GM18870 (cell line): ENCODE measurements at regions not wholly inside any gene's neighbourhood (a gene's known extent, or its start where the extent isn't known, plus 50 kb on each side); places are given as distances from the start of the nearest gene placed in this dataset.

Source experiments
- ATAC-seq: cut with Tn5 transposase; IDR thresholded peaks from one replicate; pipeline ENCODE4 v1.9.1; 2021; ENCODE audit warnings: moderate library complexity; ENCODE audit not compliant: unreplicated experiment

DNA sequence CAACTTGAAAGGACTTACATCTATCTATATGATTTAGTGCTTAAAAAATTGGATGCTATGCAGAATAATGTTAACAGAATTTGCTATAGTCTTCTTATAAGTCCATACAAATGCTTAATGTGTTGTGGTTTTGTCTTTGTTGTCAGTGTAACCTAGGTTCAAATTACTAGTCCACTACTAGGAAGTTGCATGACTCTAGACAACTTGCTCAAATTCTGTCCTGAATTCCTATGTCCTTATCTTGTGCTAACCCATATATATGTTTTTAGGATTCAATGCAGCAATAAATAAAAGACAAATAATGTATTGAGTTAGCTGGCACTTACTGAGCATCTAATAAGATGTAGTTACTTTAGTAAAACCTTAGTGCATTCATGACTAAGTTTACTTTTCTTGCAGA lies 276.5 kb upstream of the KCNMB2 start:
- no peak for ATAC-seq

DNA sequence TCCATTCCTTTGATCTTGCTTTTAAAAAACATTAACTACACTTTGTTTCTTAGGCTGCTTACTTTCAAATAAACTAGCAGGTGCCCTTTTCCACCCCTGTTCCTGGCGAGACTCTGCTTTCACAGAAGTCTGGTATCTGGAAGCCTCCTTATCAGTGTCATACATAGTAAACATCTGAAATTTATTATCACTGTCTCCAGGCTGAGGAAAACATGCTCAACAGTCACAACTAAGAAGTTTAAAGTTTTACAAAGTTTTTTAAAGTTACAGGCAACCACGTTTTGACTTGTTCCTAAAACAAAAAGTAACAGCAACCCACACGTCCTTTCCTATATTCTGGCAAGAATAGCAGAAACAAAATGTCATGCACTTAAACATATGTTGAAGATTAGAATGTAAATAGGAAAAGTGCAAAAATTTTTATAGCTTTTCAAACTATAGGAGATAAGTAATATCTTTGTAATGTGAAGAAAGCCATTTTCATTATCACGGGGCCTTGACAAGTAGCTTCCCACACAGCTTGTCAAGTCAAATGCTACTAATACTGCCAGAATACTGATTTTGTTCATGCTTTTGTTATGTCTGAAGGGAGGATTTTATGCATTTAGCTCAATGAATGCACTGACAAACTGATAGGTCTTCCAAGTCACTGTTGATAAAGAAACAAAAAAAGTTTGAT lies 275.2 kb upstream of the KCNMB2 start:
- no peak for ATAC-seq

DNA sequence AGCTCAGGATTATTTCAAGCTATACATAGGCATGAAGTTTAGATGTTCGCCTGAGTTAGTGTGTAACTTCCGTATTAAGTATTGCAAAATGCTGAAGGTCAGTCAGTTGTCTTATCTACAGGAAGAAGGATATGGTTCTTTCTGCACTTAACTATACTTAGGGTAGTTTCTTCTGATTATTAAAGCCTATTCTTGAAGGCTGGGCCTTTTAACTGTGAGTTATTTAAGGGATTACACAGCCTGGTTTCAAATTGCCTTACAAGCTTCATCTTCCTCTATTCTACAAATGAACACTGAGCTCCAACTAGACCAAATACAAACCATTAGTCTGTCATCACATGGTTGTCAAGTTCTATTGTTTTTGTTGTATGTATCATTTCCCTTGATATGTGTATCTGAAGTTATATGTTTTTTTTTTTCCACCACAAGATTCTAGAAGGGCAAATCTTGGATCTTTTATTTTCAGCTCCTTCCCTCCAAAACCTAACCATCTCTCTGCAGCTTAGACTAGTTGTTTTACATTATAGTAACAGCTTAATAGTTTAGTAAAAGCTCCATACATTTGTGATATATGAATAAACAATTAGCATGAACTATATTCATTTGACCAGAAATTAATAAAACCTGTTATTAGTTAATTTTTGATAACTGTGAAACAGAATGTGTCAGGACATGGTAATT lies 272.9 kb upstream of the KCNMB2 start:
- no peak for ATAC-seq

DNA sequence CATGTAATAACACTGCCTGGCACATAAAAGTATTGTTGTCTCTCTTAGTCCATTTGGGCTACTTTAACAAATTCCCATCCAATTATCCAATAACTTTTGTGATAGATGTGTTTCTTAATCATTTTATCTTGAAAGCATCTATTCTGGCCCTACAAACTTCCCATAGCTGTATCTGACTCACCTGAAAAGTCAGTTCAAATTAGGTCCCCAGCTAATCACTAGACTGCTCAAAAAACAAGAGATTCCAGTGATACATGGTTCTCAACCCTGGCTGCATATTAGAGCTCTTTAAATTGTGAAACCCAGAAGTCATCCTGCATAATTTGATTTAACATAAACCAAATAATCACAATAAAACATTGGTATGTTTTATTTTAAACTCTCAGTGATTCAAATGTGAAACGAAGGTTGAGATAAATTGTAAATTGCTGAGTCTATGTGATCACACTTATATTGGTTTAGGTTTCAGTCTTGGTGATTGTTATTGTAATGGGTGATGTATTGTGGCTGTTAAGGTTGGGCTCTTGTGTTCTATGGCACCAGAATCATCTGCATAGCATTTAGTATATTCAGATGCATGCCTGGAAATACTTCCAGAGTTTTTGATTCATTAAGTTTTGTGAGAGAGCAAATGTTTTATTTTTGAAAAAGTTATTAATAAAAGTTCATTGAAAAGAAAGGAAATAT lies 268.9 kb upstream of the KCNMB2 start:
- ATAC-seq, result no peak

DNA sequence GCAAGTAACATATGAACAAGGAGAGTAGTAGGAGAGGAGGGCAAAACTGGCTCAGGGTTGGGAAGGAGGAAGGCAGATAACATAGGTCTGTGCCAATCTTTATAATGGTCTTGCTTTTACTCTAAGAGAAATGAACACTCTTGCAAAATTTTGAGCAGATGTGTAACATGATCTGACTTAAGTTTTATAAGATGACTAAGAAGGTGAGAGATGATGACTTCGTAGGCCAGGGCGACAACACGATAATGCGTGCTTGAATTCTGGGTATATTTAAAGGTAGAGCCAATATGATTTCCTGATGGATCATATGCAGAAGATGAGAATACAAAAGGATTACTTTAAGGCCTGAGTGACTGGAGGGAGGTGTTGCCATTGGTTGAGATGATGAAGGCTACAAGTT lies 265.4 kb upstream of the KCNMB2 start:
- no peak for ATAC-seq

DNA sequence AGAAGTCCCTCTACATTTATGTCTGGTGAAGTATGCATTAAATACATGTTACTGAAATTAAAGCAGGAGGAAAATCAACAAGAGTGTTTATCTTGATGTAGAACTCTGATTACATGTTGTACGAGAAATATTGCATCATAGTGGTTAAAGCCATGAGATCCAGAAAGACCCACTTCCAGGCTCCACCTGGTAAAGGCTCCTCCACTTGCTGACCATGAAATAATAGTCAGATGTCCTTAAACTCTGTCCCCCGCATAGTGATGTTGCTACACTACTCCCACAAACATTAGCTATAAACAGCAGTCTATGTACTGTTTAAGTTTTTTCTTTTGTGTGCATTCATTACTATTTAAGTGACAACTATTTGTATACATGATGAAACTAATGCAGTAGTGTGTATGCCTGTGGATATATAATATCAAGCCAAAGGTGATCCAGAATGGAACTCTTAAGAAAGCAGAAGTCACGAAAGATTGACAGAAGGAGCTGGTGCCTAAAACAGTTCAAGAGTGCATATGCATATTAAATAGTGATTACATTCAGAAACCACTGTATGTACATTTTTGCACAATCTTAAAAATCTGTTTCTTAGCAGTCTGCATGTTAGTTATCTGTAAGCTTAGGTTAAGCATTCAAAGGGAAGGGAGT lies 264.4 kb upstream of the KCNMB2 start:
- no peak for ATAC-seq

DNA sequence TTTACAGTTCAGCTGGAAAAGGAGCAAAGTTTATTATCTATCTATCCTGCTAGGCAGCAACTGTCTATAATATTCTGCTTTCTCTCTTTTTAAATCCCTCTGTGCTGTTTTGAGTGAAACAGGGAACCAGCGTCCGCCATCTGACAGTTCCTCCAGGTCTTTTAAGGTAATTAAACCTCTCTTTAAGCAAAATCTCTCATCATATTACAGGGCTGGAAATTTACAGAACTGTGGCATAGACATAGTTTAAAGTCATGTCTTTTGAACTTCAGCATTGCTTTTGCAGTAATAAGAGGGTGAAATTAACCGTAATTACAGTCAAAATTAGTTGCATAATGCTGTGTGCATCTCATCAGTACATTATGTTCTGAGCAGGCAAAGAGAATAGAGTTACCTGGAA lies 263.4 kb upstream of the KCNMB2 start:
- no peak for ATAC-seq

DNA sequence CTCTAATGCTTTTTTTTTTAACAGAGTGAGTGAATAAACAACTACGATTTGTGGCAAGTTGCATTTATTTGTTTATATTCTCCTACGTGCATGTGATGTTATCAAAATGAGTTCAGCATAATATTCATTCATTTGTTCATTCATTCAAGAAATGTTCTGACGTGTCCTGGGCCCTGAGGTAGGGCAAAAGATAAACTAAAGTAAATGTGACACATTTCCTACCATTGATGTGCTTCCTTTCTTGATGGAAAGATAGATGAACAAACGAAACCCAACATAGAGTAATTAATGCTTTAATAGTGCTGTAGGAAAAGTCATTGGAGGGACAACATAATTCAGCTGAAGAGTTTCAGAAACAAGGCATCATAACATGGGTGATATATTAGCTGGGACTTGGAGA lies 261.5 kb upstream of the KCNMB2 start:
- ATAC-seq, result no peak

DNA sequence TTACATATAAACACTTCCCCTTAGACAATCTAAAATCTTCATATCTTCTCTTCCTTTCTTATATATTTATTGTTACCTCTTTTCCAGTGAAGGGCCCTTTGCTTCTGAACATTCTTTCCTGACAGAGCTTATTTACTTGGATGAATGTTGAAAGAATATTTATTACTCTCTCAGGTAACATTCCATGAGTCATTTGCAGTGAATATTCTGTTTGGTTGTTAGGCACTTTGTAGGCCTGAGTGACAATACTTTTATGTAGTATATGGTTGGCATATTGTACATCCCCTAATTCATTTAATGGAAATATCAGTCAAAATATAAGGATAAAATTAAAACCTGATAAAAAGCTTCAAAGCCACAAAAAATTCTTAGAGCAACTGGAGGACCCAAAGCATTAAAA lies 260.9 kb upstream of the KCNMB2 start:
- ATAC-seq, result no peak

DNA sequence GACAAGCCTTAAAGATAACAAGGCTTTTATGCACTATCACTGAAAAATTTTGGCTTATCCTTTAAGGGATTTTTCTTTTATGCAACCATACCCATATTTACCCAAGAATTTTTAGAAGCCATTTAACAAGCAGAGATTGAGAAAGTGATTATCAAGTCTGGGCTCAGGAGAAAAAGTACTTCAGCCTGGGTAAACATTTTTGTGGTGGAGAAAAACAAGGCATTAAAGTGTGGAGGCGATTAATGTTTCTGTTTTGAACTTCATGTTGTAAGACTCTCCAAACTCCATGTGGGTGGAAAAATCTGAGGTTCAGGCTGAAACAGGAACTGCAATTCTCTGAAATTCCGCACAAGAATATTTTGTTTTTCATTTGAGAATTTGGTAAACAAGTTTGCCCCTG lies 260.4 kb upstream of the KCNMB2 start:
- ATAC-seq, result no peak

DNA sequence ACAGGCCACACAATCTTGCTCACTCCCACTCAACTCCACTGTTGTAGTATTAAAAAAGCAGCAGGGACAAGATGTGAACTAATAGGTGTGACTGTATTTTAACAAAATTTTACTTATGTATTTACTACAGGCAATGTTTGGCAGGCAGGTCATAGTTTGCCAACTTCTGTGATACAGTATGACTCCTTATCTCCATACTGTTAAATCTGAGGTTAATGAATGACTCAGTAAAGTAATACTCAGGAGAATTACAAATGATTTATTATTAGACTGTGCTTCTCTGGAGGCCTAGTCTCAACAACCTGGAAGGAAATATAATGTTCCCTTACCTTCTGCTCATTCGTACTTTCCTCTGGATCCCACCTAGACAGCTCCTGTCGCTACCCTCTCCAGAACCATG lies 258.6 kb upstream of the KCNMB2 start:
- no peak for ATAC-seq

DNA sequence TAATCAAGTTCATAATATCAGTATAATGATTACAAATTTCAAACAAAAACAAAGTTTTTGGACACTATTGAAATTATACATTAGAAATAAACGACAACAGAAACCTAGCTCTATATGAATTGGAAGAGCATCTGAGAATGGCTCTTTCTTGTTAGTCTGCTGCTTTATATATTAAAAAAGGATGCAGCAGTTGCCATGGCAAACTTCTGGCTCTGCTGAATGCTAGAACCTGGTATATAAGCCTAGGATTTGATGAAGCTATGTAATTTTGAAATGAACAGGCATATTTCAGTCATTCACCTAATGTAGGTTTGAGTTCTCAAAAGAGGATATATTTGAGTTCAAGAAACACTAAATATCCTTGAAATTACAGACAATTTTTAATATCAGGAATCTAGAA lies 252.7 kb upstream of the KCNMB2 start:
- ATAC-seq, result no peak

DNA sequence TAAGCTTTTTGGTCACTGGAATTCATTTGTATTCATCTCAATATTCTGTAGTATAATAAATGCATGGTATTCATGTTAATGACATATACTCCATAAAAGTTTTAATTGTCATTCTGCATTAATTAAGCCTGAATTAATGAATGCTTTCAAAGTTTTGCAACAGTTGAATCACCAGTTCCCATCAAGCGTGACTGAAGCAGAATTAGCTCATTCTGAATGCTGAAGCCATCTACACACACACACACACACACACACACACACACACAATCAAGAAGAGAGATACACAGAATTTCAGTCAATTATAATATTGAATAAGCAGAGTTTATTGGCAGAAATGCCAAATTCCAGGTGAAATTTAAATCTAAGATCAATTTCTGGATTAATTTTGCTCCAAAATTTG lies 252.1 kb upstream of the KCNMB2 start:
- ATAC-seq, result no peak

DNA sequence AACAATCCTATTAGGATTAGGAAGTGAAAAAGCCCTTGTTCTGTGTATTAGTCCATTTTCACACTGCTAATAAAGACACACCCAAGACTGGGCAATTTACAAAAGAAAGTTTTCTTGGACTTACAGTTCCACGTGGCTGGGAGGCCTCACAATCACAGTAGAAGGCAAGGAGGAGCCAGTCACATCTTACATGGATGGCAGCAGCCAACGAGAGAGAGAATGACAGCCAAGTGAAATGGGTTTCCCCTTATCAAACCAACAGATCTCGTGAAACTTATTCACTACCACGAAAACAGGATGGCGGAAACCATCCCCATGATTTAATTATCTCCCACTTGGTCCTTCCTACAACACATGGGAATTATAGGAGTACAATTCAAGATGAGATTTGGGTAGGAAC lies 248.2 kb upstream of the KCNMB2 start:
- ATAC-seq, result no peak

DNA sequence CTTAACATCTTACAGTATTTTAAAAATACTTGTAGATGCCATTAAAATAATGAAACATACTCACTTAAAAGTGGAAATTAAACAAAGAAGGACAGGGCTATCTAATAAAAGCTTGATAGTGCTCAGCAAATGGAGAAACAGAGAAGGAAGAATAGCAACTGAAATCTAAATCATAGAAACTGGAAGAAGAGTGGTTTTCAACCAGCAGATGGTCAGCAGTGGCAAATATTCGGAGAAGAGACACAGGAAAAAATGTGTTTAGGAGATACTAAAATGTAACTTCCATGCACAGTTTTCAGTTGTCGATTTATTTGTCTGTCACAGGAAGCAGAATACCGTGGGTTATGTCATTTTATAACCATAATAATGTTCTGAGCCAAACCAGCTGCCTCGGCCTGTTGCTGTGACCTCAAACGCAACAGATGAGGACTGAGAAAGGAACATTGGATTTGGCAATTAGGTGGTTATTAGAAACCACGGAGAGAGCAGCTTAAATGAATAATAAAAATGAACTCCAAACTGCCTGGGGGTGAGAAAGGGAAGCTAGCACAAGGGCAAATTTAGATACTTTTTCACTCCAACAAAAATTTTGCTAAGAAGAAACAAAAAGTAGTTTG lies 246.6 kb upstream of the KCNMB2 start:
- ATAC-seq, result peak; percentile 44

DNA sequence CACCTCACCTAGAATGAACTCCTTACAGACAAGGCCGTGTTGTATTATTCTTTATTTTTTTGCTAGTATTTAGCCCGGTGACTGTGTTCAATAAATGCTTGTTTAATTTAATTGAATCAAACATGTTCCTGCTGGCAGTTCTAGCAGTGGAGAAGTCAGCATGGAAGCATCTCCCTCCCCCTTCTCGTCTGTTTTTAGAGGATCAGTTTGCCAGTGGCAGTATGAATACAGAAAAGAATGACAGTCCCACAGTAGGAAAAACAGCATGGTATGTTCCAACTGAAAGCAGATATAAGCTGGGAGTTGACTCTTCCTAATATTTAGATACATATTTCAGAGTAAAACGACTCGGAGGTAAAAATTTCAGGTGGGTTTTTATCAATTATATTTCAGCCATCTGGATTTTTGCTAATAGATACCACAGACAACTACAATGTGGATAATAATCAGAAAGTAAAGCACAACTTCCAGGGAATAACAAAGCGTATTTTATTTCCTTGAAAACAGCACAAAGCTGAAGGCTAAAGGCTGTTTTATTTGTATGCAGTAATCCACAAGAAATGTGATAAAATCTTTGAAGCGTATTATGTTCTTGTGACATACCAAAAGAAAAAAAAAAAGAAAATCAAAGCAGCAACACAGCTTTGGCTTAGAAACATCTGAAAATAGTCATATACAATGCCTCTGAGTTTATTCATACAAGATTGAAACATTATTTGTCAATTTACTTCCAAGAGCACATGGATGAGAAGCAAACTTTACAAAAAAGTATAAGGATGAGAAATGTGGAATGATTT lies 244.5 kb upstream of the KCNMB2 start:
- ATAC-seq, result no peak

DNA sequence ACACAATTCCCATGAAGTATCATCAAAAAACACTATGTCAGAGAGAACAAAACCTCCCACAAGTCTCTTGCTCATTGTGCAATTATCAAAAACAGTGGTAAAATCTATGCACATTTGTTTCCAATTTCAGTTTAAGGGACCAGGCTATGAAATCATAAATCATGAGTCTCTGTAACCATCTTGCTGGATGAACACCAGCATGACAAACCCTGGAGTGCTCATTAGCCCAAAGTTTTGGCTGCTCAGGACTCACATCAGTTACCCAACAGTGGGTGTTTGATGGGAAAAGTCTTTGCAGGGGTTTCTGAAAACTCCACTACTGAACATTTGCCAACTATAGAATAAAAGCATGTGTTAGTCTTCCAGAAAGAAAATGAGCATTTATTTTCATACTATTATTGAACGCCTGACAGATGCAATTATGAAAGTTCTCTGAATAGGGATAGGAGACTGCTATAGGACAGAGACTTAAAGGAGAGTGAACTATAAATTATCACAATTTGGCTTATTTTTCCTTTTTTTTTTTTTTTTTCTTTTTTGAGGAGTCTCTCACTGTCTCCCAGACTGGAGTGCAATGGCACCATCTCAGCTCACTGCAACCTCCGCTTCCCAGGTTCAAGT lies 240.8 kb upstream of the KCNMB2 start:
- no peak for ATAC-seq

DNA sequence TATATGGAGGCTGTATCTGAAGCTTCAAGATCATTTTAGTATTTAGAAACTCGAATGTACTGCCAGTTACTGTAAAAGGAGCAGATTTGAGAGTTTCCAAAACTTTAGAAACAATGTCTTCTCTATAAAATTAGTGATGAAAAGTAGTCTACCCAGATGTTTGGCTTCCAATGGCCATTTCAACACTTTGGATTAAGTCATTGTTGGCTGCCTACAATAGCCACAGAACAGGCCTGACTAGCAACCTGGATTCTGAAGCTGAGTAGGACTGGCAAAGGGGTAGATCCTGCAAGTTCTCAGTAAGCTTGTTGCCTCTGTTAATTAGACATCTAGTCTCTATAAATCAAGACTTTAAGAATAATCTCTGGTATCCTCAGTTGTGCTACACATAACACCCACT lies 239.0 kb upstream of the KCNMB2 start:
- ATAC-seq, result no peak

DNA sequence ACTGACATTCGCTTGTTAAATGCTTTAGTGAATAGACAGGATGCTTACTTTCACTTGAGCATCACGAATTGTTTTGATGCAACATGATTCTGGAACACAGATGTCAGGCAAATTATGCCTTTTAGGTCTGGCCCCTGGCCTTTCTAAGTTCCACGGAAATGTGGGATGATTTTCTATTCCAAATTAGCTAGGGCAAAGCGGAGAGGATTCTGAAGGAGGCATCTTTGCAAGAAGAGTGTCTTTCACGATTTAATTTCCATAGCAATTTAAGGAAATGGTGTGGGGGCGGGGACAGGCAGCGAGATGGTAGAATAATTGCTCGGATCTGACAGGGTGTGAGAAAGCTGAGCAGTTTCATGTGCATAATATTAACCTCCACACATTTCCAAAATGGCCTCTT lies 238.5 kb upstream of the KCNMB2 start:
- no peak for ATAC-seq

DNA sequence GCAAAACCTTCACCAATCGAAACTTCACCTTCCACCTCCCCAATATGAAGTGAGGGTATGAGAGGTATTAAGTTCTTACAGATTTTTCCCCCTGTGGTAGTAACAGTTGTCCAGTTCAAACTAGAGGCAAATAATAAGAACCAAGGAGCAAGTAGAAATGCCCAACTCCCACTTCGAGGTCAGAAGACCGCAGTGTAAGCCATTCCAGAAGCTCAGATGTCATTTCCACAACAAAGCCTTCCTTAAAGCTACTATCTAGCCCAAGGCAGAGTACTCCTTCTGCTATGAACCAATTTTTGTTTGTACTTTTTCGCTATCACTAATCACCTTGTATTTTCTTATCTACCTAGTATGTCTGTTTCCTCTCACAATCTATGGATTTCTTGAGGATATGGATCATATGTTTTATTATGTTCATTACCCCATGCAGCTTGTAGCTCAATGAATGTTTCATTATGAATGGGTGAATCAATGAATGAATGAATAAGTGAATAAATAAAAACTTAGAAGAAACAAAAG lies 235.7 kb upstream of the KCNMB2 start:
- no peak for ATAC-seq
